ENCODE measurements at regions not wholly inside any gene's neighbourhood (a gene's known extent, or its start where the extent isn't known, plus 50 kb on each side); places are given as distances from the start of the nearest gene placed in this dataset.

- H3K9me3 ChIP-seq (ENCODE audit: low read depth, low read length): no peaks in the 10 kb centered on the region
- no peaks in the 10 kb centered on the region for H3K4me1 ChIP-seq (ENCODE audit: insufficient read depth, low read length)
- no peaks in the 10 kb centered on the region for H3K27me3 ChIP-seq (ENCODE audit: insufficient read depth, low read length)
- no peak overlapping the region for H3K4me3 ChIP-seq (ENCODE audit: low read length)
Measured at GRCh38 chr4:112848911-112849310, 200.5 kb upstream of the ANK2 start.

DNA sequence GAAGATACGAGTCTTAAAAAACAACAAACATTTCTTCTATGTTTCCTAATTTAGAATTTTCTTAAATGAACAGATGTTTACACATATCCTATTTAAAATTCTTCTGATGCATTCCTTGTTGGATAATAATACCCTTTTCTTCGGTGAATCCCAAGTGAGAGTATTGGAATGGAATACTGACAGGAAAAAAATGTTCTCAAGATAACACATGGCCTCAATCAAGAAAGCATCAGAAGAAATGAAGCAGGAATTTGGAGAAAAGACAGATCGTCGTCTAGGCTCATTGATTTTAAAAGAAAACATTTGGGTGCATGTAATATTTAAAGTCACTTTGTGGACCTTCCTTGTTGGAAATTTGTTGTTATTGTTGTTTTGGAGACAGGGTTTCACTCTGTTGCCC, 196.9 kb upstream of the ANK2 start:
- no peak overlapping the region for H3K4me3 ChIP-seq (ENCODE audit: low read length)

GRCh38 chr4:112853662-112854256, 195.7 kb upstream of the ANK2 start:
- Histone ChIP-seq H3K9me3 (ENCODE audit: low read depth, low read length) (no peaks in the 10 kb centered on the region), H3K4me1 (ENCODE audit: insufficient read depth, low read length) (no peaks in the 10 kb centered on the region), H3K4me3 (ENCODE audit: low read length) (no peak overlapping the region), H3K27me3 (ENCODE audit: insufficient read depth, low read length) (no peaks in the 10 kb centered on the region)

More for the DNA sequence above, 196.9 kb upstream of the ANK2 start:
- Histone ChIP-seq H3K9me3 (ENCODE audit: low read depth, low read length) (no peaks in the 10 kb centered on the region), H3K4me1 (ENCODE audit: insufficient read depth, low read length) (no peaks in the 10 kb centered on the region), H3K27me3 (ENCODE audit: insufficient read depth, low read length) (no peaks in the 10 kb centered on the region)

DNA sequence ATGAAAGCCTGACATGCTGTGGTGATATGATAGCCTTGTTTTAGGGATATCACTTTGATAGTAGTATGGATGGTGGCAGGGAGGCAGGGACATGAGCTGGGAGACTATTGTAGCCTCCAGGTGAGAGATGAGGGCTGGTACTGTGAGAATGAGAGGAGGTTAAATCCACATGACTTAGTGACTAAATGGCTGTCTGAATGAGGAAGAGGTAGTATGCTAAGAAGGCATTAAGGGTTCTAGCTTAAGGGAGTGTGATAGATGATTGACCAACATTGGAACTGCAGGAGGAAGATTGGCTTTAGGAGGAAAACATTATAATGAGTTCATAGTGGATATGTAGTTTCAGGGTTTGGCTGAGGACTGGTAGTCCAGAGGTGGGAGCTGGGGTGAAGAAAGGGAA, 195.0 kb upstream of the ANK2 start:
- H3K4me3 ChIP-seq (ENCODE audit: low read length): no peak overlapping the region

DNA sequence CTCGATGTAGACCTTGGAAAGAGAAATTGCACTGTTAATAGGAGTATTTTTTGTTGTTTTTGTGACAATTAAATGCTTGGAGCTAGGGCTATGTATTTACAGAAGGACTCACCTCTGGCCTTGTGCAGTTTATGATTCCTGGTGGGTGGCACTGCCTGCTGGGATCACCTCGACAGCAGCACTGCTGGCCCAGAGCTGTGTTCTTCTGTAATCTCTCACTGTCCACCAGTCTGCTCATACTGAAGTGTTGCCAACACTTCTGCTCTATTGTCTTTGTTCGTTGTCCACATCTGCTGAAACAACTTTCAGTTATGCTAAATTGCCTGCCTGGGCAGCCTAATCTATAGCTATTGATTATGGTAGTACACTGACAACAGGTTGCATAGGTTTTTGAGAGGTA, 194.4 kb upstream of the ANK2 start:
- no peak overlapping the region for H3K4me3 ChIP-seq (ENCODE audit: low read length)
- no peaks in the 10 kb centered on the region for H3K9me3 ChIP-seq (ENCODE audit: low read depth, low read length)

More for the DNA sequence above, 195.0 kb upstream of the ANK2 start:
- H3K4me1 ChIP-seq (ENCODE audit: insufficient read depth, low read length): no peaks in the 10 kb centered on the region
- no peaks in the 10 kb centered on the region for H3K9me3 ChIP-seq (ENCODE audit: low read depth, low read length)
- no peaks in the 10 kb centered on the region for H3K27me3 ChIP-seq (ENCODE audit: insufficient read depth, low read length)

GRCh38 chr4:112857461-112857860, 192.0 kb upstream of the ANK2 start:
- no peaks in the 10 kb centered on the region for H3K9me3 ChIP-seq (ENCODE audit: low read depth, low read length)
- H3K4me1 ChIP-seq (ENCODE audit: insufficient read depth, low read length): no peaks in the 10 kb centered on the region
- no peak overlapping the region for H3K4me3 ChIP-seq (ENCODE audit: low read length)

More for the DNA sequence above, 194.4 kb upstream of the ANK2 start:
- Histone ChIP-seq H3K4me1 (ENCODE audit: insufficient read depth, low read length) (no peaks in the 10 kb centered on the region), H3K27me3 (ENCODE audit: insufficient read depth, low read length) (no peaks in the 10 kb centered on the region)

DNA sequence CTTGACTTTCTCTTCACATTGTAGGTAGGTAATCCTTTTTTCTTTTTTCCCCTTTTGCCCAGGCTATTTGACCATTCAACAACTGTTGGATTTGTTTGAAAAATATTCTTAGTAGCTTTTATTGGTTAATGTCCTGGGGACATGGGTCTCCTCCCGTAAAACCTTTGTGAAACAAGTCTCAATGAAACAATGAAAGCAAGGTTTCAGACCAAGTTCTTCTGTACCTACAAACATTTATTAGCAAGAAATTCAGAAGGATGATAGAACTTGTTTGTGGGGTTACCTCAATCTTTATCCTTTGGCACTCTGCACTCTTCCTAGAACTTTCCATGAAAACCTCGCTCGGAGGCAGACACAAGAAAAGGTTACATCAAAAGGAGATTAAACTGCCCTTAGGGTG, 190.7 kb upstream of the ANK2 start:
- no peak overlapping the region for H3K4me3 ChIP-seq (ENCODE audit: low read length)
- H3K4me1 ChIP-seq (ENCODE audit: insufficient read depth, low read length): no peaks in the 10 kb centered on the region
- H3K9me3 ChIP-seq (ENCODE audit: low read depth, low read length): no peaks in the 10 kb centered on the region
- H3K27me3 ChIP-seq (ENCODE audit: insufficient read depth, low read length): no peaks in the 10 kb centered on the region

More at GRCh38 chr4:112857461-112857860, 192.0 kb upstream of the ANK2 start:
- no peaks in the 10 kb centered on the region for H3K27me3 ChIP-seq (ENCODE audit: insufficient read depth, low read length)

DNA sequence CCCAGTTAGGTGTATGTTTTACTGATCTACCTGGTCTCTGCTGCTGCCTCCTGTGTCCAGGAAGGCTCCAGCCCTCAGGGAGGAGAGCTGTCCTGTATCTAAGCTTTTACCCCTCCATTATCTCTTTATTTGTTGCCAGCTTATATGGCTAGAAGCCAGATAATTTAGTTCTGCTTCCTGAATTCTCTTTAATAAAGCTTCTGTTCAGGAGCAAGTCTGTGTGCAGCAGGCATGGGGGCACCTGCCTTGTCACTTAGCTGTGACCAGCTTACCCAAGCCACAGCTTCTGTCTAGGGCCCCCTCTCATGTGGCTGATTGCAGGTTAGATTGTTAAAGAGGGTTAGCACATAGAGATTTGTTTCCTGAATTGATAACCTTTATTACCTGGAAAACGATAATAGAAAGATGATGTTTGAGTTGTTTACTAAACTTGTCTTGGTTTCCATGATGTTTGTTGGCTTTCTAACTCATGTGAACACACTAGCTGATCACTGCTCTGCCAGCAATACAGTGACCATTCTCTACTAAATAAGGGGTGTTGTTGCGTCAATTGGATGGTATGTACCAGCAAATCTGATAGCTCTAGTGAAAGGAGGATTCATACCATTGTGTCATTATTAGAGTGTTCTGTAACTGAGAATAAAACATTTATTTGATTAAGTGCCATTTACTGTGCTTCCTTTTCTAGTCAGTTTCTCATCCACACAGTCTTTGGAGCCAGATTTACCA, 189.8 kb upstream of the ANK2 start:
- no peaks in the 10 kb centered on the region for H3K27me3 ChIP-seq (ENCODE audit: insufficient read depth, low read length)
- no peaks in the 10 kb centered on the region for H3K4me1 ChIP-seq (ENCODE audit: insufficient read depth, low read length)
- H3K4me3 ChIP-seq (ENCODE audit: low read length): no peak overlapping the region
- no peaks in the 10 kb centered on the region for H3K9me3 ChIP-seq (ENCODE audit: low read depth, low read length)

DNA sequence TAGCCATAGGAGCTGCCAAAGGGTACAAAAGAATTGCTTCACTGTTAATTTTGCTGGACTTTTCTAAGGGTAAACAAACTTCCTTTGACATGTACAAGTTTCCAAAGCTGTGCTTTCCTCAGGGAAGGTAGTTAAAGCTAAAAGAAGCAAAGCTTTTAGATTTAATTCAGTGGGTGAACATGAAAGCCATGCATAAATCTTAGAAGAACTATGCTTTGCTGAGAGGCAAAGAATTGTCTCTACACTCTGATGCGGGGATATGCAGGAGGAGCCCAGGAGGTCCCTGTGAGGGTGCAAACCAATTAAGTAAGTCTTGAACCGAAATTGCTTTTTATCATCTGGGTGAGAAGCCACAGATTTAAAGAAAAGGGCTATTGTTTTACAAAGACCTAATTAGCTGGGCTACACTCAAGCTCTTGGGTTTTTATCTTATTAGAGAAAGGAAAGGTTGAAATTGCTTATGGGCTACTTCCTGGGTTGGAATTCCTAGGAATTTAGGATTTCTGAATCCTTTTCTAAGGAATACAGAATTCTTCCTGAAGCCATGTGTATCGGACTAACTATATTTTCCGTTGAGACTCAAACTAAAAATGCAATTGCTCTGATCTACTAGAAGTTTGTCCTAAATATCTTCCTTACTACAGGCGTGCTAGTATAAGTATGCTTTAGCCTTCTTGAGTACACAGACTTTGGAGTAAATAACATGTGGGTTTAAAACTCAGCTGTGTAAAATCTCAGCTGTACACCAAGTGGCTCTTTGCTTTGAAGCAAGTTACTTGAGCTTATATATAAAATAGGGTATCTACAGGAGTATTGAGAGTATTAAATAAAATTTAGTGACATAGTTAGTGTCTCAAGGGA, 188.4 kb upstream of the ANK2 start:
- H3K4me1 ChIP-seq (ENCODE audit: insufficient read depth, low read length): no peaks in the 10 kb centered on the region
- no peaks in the 10 kb centered on the region for H3K27me3 ChIP-seq (ENCODE audit: insufficient read depth, low read length)
- no peak overlapping the region for H3K4me3 ChIP-seq (ENCODE audit: low read length)
- no peaks in the 10 kb centered on the region for H3K9me3 ChIP-seq (ENCODE audit: low read depth, low read length)

DNA sequence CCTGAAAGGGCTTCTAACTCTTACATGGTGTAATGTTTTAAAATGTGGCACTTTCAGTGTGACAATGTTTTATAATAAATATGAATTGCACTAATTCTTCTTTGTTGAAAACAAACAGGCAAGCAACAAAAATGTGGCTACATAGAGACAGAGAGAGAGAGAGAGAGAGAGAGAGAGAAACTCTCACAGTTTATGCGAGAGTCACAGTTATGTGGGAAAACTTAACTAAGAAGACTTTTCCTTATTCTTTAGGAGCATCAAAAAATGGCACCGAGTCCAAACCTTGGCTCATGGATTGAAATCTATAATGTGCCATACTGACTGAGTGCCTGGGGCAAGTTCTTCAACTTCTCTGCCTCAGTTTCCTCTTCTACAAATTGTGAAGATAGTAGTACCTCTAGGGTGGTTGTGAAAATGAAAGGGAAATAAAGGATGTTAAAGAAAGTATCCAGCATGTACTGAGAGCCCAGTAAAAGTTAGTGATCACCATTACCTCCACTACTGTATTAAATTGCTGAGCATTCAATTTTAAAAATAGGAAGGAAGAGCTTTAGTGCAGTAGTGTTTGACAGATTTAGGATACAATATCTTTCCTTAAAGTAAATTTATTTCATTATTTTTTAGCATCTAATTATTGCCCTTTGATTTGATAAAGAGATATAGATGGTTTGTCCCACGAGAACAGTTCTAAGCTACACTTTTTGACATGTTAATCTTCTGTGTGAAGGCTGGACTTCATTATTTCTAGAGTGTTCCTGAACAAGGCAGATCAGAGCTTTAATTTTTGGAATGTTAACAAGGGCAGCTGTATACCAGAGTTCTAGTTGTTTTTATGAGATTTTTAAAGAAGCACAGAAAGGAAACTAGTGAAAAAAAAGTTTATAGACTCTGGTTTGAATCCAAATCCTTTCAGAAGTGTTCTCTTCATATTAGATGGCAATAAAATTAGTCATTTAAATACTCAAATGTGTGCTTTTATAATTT, 187.5 kb upstream of the ANK2 start:
- Histone ChIP-seq H3K4me1 (ENCODE audit: insufficient read depth, low read length) (no peaks in the 10 kb centered on the region), H3K9me3 (ENCODE audit: low read depth, low read length) (no peaks in the 10 kb centered on the region), H3K27me3 (ENCODE audit: insufficient read depth, low read length) (no peaks in the 10 kb centered on the region), H3K4me3 (ENCODE audit: low read length) (no peak overlapping the region)

DNA sequence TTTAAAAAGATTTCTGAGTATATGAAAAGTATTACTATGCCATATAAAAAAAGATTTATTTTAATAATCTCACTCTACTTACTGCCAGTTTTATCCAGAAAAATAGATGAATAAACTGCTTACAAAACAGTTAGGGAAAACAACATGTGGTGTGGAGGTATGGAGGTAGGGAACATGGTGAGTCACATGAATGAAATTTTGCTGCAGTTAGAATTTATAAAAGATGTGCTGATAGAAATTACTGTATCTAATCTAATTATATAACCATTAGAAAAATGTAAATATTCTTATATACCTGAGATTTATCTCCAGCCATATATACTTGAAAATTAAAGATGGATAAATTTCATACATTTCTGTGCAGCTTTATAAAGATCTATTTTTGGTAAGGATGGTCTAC, 184.0 kb upstream of the ANK2 start:
- H3K4me1 ChIP-seq (ENCODE audit: insufficient read depth, low read length): no peaks in the 10 kb centered on the region
- H3K9me3 ChIP-seq (ENCODE audit: low read depth, low read length): no peaks in the 10 kb centered on the region
- no peaks in the 10 kb centered on the region for H3K27me3 ChIP-seq (ENCODE audit: insufficient read depth, low read length)
- no peak overlapping the region for H3K4me3 ChIP-seq (ENCODE audit: low read length)

DNA sequence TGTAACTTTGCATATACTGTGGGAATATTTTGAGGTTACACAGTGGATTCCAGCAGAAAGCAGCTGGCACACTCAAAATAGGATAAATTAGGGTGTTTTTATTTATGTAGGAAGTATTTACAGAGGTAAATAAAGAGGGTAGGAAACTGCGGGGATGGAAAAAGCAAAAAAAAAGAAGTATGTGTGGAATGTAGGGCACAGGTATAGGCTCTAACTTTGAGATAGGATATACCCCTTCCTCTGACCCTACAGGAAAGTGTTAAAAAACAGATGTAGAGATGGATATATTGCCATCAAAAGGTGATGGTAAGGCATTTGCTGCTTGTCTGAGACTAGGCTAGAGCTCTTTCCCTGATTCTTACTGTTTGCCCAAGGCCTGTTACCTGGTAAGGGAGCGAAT, 173.1 kb upstream of the ANK2 start:
- Histone ChIP-seq H3K4me1 (ENCODE audit: insufficient read depth, low read length) (no peaks in the 10 kb centered on the region), H3K27me3 (ENCODE audit: insufficient read depth, low read length) (peaks cover 2% of the 10 kb centered on the region), H3K9me3 (ENCODE audit: low read depth, low read length) (no peaks in the 10 kb centered on the region), H3K4me3 (ENCODE audit: low read length) (no peak overlapping the region)

GRCh38 chr4:112881842-112882241, 167.6 kb upstream of the ANK2 start:
- no peak overlapping the region for H3K4me3 ChIP-seq (ENCODE audit: low read length)
- no peaks in the 10 kb centered on the region for H3K9me3 ChIP-seq (ENCODE audit: low read depth, low read length)
- no peaks in the 10 kb centered on the region for H3K4me1 ChIP-seq (ENCODE audit: insufficient read depth, low read length)
- no peaks in the 10 kb centered on the region for H3K27me3 ChIP-seq (ENCODE audit: insufficient read depth, low read length)

DNA sequence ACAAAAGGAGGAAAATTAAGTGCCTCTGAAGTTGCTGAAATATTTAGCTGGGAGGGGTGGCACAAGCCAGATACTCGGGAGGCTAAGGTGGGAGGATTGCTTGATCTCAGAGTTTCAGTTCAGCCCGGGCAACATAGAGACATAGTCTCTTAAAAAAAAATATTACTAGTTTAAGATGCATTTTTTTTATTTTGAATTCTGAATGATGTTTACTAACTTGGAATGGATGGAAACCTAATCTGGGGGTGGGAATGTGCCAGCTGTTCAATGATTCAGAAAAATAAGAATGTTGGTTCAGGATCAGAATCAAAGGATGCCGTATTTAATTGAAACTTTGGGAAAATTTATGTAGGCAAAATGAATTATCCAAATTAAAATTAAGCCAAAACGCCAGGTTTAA, 167.2 kb upstream of the ANK2 start:
- Histone ChIP-seq H3K4me1 (ENCODE audit: insufficient read depth, low read length) (no peaks in the 10 kb centered on the region), H3K4me3 (ENCODE audit: low read length) (no peak overlapping the region), H3K27me3 (ENCODE audit: insufficient read depth, low read length) (no peaks in the 10 kb centered on the region), H3K9me3 (ENCODE audit: low read depth, low read length) (no peaks in the 10 kb centered on the region)

Data from mononuclear cell (primary cell).